ENCODE measurements at regions not wholly inside any gene's neighbourhood (a gene's known extent, or its start where the extent isn't known, plus 50 kb on each side); places are given as distances from the start of the nearest gene placed in this dataset.

- H3K4me3 ChIP-seq (ENCODE audit: low read length), result no peak overlapping the region
- TF ChIP-seq CTCF (IDR thresholded peaks at IDR 0.05; ENCODE audit: insufficient read depth, low read depth, low read length, missing control alignments), result no peak
- no peak for DNase-seq (ENCODE audit: low read depth)
Observed at GRCh38 chr2:154533300-154533940, 165.1 kb upstream of the KCNJ3 start.

- no peak for TF ChIP-seq CTCF (IDR thresholded peaks at IDR 0.05; ENCODE audit: insufficient read depth, low read depth, low read length, missing control alignments)
- no peak overlapping the region for H3K4me3 ChIP-seq (ENCODE audit: low read length)
- no peak for DNase-seq (ENCODE audit: low read depth)
Observed at GRCh38 chr2:154537024-154537423, 161.5 kb upstream of the KCNJ3 start.

- no peak overlapping the region for H3K4me3 ChIP-seq (ENCODE audit: low read length)
- DNase-seq (ENCODE audit: low read depth), result no peak
- no peak for TF ChIP-seq CTCF (IDR thresholded peaks at IDR 0.05; ENCODE audit: insufficient read depth, low read depth, low read length, missing control alignments)
Observed at GRCh38 chr2:154537843-154538450, 160.5 kb upstream of the KCNJ3 start.

- TF ChIP-seq CTCF (IDR thresholded peaks at IDR 0.05; ENCODE audit: insufficient read depth, low read depth, low read length, missing control alignments), result no peak
- no peak for DNase-seq (ENCODE audit: low read depth)
- no peak overlapping the region for H3K4me3 ChIP-seq (ENCODE audit: low read length)
Observed at GRCh38 chr2:154546341-154546740, 152.2 kb upstream of the KCNJ3 start.

GRCh38 chr2:154549869-154550268, 148.6 kb upstream of the KCNJ3 start:
- no peak for DNase-seq (ENCODE audit: low read depth)
- H3K4me3 ChIP-seq (ENCODE audit: low read length), result no peak overlapping the region
- no peak for TF ChIP-seq CTCF (IDR thresholded peaks at IDR 0.05; ENCODE audit: insufficient read depth, low read depth, low read length, missing control alignments)

GRCh38 chr2:154551649-154552048, 146.8 kb upstream of the KCNJ3 start:
- no peak overlapping the region for H3K4me3 ChIP-seq (ENCODE audit: low read length)
- no peak for TF ChIP-seq CTCF (IDR thresholded peaks at IDR 0.05; ENCODE audit: insufficient read depth, low read depth, low read length, missing control alignments)
- DNase-seq (ENCODE audit: low read depth), result no peak

- DNase-seq (ENCODE audit: low read depth), result no peak
- H3K4me3 ChIP-seq (ENCODE audit: low read length), result no peak overlapping the region
- no peak for TF ChIP-seq CTCF (IDR thresholded peaks at IDR 0.05; ENCODE audit: insufficient read depth, low read depth, low read length, missing control alignments)
Observed at GRCh38 chr2:154554046-154554445, 144.4 kb upstream of the KCNJ3 start.
